ENCODE measurements at regions not wholly inside any gene's neighbourhood (a gene's known extent, or its start where the extent isn't known, plus 50 kb on each side); places are given as distances from the start of the nearest gene placed in this dataset.

DNA sequence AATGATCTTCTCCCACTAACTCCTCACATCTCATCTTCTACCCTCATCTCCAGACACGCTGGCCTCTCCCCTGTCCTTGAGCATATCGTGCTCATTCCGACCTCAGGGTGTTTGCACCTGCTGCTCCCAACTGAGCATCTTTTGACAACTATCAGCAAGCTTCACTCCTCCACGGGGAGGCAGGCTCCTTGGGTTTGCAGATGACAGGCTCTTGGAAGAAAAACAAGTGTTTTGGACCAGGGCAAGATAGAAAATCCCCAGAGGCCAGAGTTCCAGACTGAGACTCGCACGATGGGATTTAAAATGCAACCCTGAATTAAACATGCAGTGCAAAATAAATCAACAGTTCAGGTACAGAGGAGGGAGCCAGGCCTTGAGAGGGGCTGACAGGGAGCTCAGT, 246.7 kb downstream of the PTPRU start:
- no peak for DNase-seq (ENCODE audit: low spot score)

DNA sequence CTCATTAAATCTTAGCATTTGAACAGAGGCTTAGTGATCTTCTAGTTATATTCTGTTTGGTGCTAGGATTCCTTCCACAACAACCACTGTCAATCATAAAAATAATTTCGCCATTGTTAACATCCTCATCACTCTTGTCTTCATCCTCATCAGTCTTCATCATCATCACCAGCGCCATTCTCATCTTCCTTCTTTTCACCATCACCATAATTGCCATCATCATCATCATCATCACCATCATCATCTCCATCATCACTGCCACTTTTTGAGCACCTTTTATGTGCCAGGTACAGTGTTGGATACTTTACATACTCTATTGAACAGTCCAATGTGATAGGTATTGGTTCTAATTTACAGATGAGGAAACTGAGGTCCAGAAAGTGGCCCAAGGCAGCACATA, 245.7 kb downstream of the PTPRU start:
- DNase-seq (ENCODE audit: low spot score) = no peak

DNA sequence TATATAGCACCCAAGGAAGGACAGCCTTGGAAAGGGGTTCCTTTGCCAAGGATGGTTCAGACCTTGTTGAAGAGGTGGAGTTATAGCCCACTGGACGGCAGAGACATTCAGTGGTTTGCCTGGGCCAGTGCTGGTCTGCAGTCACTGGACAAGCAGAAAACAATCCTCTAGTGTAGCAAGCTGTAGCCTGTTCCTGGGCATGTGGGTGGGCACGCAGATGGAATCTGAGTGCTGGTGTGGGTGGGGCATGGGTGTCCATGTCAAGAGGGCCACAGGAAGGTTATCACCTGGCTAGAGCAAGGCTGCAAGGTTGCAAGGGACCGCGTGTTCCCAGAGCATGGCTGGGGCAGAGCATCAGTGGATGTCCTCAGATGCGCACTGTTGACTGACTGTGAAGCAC, 244.7 kb downstream of the PTPRU start:
- no peak for DNase-seq (ENCODE audit: low spot score)

DNA sequence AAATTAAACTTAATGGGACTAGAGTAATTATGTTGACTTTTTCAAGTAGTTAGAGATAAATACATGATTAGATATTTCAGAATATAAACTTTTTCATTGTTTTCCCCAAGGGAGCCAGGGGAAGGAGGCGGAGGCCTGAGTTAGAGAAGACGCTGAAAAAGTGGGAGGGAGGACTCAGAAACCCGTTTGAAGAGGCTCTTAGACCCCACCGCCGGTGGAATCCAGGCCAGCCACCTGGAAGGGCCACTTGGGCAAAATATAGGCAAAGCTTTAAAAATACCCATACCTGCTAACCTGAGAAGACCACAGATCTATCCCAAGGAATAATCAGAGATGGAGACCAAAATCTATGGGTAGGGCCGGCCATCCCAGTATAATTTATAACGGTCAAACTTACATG, 242.6 kb downstream of the PTPRU start:
- no peak for DNase-seq (ENCODE audit: low spot score)

DNA sequence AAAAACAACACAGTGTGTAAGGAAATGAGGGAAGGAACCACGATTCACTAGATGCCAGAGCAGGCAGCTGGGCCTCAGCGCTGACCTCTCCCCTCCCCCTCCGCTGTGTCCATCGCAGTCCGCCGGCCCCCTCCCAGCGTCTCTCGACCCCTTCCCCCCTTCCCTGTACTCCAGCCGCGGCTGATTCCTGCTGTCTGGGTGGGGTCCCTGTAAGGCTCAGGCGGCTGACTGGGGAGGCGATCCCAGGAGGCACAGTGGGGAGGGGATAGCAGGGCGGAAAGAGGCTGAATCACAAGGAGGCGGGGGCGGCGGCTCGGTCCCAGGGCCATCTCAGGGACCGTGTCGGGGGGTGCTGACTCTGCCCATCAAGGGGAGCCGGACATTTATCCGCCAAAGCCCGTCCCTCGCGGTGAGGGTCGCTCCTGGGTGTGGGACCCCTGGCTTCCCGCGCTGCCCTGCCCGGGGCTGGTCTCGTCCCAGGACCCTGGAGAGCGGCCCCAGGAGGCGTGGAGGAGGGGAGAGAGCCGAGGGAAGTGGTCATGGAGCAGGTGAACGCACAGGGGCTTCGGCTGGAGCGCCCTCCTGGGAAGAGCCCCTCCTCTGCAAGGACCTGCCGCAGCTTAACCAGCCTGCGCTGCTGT, 241.9 kb downstream of the PTPRU start:
- no peak for DNase-seq (ENCODE audit: low spot score)

DNA sequence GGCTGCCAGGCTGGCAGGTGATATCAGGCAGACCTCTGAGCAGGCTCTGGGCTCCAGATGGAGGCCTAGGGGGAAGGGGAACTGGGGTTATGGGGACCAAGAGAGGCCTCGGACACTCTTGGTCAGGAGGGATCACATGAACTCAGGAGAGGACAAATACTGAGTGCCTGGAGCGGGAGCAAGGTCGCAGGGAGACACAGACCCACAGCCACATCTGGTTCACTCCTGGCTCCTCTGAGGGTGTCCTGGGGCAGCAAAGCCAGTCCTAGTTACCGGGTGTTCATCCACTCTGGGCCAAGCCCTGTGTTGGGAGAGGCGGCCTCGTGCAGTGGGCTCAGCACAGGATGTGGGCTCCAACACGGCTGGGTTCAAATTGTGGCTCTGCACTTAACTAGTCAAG, 239.0 kb downstream of the PTPRU start:
- DNase-seq (ENCODE audit: low spot score) = no peak

DNA sequence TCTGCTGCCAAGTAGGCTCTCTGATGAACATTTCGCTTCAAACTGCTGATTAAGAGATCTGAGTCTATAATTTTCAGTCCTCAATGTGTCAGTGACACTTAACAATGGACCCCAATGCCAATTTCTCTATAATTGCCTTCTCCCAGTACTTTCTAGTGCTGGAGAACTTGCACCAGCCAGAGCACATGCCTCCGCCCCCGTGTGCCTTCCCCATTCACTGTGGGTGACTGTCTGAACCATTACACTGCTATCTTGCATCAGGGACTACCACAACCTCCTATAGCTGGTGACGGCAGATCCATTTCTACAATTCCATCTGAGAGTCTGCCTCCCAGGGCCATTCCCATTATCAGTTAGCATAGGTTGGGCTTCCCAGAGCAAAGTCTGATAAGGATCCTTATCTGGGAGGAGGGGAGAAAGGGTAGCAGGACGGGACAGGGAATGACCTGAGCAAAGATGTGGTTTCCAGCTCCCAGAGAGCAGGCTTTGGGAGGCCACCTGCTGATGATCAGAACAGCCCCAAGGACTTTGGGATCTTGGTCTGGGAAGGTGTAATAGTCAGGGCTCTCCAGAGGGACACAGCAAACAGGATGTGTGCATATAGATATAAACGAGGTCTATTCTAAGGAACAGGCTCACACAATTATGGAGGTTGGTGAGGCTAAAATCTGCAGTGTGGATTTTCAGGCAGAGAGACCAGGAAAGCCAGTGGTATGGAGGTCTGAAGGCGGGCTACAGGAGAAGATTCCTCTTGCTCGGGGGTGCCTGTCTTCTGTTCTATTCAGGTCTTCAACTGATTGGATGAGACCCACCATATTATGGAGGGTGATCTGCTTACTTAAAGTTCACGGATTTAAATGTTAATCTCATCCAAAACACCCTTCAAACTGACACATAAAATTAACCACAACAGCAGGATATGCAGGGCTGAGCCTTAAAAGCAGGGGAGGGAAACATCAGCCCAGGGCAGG, 238.2 kb downstream of the PTPRU start:
- DNase-seq (ENCODE audit: low spot score) = no peak

DNA sequence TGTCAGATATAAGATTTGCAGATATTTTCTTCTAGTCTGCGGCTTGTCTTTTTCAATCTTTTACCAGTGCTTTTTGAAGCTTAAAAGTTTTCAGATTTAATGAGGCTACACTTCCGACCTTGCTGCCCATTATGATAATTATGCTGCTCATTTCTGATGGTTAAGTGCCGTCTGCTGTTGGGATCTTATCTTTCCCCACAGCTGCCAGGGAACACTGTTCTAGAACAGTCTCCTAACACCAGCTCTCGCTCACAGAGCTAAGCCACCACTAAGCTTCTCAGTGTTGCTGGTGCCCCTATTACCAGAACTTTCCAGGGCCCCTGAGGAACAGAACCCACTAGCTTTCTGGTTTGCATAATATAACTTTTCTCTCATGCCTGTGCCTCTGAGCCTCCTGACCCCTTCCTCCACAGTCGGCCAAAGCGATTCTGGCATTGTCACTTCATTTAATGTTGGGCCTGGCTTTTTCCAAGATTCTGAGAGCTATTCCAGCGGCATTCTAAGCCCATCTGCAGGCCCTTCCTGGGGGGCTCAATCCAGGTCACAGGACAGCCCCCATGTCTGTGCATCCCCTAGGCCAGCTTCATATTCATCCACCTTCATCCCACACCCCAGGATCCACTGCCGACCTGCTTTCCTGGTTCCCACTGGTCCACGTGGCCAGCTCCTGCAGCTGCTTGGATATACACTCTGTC, 237.0 kb downstream of the PTPRU start:
- DNase-seq (ENCODE audit: low spot score) = peak; percentile 63

DNA sequence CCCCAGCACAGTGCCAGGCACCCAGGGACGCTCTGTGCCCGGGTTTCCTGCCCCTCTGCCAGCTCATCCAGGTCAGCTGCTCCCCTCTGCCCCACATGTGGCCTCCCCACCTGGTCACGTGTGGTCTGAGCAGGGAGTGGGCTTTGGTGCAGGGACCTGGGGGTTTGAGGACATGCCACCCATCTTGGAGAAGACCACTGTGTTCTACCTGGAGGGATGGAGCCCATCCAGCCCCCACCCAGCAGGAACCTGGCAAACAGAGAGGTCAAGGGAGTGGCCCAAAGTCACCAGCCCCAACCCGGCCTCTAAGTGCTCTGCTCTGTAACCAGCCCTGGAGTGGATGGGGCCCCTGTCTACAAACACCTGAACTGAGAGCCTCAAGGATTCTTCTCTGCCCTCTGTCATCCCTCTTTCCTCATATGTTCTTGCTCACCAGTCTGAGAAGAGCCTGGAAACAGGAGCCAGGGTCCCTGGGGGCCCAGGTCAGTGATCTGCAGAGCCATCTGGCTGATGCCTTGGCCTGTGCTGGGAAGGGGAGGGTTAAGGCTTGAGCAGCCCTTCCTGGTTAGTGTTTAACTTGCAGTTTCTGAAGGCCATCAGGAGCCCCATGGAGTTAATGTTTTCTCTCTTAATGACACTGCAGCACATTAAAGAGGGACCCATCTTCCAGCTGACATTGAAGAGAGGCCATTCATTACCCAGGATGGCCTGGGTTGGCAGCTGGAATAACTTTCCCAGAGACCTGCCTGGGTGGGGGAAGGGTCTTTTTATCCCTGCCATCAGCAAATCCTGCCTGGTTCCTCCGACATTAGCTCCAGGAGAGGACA, 235.4 kb downstream of the PTPRU start:
- no peak for DNase-seq (ENCODE audit: low spot score)

DNA sequence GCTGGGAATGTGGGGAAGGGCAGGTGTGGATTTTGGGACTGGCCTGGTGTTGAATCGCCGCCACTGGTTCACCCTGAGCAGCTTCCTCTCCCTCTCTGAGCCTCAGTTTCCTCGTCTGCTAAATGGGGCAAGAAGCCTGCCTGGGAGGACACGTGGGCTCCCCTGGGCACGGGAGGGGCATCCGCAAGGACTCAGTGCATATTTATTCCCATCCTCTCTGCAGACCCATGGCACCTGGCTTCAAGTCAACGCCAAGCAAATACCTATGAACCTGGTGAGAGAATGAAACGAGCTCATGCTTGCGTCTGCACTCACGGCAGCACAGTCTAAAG, 234.4 kb downstream of the PTPRU start:
- no peak for DNase-seq (ENCODE audit: low spot score)

DNA sequence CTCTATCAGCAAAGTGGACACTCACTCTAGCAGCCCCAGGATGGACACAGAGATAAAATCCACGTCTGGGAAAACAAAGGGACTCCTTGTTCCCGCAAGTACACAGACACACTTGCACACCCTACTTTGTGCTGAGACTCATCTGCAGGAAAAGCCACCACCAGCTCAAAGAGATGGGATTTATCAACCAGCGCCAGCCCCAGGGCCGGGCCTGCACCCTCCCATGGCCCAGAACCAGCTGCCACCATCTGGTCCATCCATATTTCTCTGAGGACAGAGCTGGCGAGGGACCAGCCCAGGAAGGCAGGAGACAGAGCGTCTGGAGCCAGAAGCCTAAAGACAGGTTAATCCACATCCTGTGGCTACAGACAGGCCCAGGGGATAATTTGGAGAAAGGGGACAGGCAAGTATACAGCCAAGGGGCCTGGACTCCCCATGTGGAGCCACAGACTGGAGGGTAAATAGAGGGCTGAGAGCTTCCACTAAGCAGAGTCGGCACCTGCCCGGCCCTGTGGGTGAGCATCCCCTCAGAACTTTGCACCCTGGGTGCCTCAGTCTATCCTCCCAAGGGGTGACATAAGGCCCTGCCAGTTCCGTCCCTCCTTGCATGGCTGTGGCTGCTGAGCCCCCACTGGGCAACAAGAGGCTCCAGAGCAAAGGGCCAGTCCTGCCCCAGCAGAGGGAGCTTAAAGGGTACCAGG, 233.9 kb downstream of the PTPRU start:
- peak; percentile 88 for DNase-seq (ENCODE audit: low spot score)

DNA sequence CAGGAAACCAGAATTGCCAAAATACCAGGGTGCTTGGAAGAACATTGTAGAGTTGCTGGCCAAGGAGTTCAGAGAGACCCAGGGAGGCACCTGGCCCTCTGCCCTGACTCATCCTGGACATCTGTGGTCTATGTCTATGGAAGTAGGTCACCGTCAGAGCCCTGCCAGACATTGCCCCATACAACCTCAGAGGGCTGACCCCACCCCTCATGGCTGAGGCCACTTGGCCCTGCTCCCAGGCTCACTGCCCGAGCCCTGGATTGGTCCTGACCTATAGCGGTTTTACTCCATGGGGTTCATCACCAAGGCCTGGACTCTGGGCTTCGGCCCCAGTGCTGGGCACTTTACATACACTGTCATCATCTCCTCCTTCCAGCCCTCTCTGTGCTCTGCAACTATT, 233.1 kb downstream of the PTPRU start:
- DNase-seq (ENCODE audit: low spot score) = no peak

DNA sequence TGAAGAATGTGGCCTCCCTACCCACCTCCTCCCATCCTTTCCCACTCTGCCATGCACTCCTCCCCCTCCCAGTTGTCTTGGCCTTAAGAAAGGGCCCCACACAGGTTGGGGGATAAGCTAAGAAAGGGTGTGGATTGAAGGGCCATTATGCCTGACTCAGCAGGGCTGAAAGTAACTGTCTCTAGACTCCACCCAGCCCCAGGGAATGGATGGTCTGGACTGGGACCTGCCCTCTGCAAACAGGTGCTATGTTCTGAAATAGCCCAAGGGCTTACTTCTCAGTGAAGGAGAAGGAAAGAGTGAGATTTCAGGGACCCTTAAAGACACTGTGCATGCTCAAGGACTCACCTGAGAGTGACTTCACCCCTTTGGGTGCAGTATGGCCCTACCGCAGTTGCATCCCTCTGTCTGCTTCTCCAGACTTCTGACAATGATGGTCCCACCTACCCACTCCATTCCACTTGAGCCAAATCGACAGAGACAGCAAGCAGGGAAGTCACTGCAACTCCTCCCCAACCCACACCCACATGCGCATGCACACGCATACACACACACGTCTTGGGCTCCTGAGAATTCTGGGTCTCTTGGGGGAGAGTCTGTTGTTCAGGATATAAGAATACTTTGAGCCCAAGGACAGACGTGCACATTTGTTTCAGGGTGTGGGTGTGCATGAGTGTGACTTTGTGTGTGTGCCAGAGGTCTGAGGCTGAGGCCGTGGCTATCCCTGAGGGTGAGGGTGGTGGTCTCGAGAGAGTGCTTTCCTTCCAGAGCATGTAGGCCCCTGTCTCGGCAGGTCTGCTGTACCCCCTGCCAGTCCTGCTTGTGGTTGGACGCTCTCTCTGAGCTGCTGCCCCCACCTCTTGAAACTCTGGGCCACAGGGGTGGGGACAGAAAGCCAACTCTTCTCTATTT, 231.9 kb downstream of the PTPRU start:
- no peak for DNase-seq (ENCODE audit: low spot score)

DNA sequence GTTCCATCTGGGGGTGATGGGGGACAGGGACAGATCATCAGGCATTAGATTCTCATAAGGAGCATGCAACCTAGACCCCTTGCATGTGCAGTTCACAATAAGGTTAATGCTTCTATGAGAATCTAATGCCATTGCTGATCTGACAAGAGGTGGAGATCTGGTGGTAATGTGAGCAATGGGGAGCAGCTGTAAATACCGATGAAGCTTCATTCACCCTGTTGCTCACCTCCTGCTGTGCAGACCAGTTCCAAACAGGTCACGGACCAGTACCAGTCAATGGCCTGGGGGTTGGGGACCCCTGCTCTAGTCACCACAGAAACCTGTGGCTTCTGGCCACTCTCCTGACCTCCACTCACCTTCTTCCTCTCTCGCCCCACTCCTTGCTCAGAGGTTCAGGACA, 229.9 kb downstream of the PTPRU start:
- no peak for DNase-seq (ENCODE audit: low spot score)

DNA sequence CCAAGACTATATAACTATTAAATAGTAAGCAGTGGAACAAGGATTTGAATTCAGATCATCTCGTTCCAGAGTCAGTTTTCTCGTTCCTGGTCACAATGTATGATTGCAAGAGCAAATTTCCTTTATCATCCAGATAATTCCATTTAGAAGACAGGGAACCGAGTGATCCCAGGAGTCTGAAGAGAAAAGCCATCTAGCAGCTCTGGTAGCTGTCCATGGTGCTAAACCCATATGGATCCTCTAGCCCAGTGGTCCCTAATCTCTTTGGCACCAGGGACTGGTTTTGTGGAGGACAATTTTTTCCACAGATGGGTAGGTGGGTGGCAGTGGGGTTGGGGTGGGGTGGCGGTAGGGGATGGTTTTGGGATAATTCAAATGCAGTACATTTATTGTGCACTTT, 229.4 kb downstream of the PTPRU start:
- no peak for DNase-seq (ENCODE audit: low spot score)

DNA sequence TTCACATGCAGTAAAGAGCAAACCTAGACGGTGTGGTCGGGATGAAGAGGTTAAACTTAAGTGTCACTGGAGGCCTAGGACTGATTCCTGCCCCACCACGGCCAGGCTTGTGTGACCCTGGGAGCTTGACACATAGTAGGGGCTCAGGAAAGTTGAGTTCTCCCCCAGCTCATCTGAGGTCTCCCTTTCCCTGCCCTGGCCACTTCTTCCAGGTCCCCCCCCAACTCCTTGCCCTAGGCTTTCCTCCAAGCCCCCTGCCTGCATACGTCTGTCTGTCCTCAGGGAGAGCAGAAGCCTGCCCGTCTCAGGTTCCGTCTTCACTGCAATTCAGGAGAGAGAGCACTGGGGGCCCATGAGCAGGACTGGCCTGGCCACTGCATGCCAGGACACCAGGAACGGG, 225.8 kb downstream of the PTPRU start:
- no peak for DNase-seq (ENCODE audit: low spot score)

DNA sequence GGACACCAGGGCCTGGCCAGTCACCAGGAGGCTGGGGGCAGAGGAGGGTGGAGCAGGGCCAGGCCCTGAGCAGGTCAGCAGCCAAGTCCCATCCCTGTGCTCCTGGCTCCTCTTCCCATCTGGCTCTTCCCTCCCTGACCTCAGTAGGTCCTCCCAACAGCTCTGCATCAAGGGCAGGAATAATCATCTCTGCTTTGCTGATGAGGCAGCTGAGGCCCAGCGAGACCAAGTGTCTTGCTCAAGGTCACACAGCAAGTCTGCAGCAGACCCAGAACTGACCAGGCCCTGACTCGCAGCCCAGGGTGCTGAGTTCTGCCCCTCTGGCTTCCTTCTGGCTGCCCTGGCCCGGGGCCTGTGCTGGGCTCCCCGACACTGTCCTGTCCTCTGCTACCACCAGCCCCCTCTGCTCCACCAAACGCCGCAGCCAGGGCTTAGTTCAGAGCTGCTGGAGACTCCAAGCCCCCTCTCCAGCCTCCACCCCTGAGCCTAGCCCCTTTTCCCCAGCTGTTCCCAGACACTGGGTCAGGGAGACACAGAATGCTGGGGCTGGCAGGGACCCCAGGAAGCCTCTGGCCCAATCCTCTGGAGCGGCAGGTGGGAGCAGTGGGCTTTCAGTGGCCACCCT, 224.9 kb downstream of the PTPRU start:
- DNase-seq (ENCODE audit: low spot score) = no peak

DNA sequence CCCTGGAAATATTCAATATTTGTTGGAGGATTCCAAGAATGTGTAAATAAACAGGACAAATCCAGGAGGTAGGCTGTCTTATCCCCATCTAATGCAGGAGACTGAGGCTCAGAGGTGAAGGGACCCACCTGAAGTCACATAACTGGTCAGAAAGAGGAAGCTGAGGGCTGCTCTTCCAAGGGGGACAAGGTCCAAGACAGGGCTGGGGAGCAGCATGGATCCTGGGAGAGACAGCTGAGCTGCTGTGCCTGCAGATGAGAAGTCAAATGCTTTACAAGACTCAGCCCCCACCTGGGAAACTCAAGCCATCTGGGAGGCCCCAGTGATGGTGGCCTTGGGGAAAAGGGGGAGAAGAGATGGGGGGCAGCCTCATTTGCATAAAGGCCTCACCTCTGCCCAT, 224.4 kb downstream of the PTPRU start:
- DNase-seq (ENCODE audit: low spot score) = no peak

DNA sequence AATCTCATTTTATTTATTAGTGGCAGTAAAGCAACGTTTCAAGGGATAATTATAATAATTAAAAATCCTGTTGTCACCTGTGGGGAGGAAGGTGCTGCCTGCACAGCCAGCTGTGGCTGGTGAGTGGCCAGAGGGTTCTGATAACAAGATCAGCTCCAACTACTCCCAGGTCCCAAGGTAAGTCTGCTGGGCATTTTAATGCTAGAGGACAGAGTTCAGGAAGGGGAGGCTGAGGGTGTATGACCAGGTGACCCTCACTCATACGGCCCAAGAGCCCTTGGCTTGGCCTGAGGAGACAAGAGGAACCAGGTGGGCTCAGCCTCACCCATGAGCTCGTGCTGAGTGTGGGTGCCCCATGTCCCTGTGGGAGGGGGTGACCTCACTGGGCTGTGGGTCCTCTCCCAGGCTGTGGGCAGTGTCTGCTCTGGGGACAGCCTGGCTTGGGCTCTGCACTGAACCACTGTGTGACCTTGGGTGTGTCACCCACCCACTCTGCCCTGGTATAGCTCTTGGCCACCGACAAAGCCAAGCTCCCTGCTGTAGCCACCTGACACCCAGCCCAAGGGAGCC, 223.8 kb downstream of the PTPRU start:
- no peak for DNase-seq (ENCODE audit: low spot score)

DNA sequence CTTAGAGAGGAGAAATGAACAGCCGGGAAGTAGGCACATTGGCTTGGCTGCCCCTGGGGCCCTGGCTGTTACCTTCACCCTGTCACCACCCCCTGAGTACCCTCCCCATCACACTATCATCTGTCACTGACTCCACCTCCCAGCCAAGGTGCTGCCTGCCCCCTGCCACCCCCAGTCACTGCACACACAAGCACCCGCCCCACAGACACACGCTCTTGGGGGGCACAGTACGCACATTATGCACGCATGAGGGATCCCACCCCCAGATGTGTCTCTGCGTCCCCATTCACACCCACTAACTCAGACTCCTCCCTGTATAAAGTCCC, 223.3 kb downstream of the PTPRU start:
- DNase-seq (ENCODE audit: low spot score) = no peak
